K562 (cell line): ENCODE measurements at regions not wholly inside any gene's neighbourhood (a gene's known extent, or its start where the extent isn't known, plus 50 kb on each side); places are given as distances from the start of the nearest gene placed in this dataset.

Experiments
- ATAC-seq: fragments of 200-7000 bp; cut with Tn5 transposase; 3 replicates; pipeline ENCODE4 v1.9.1; 2020; ENCODE audit warnings: moderate library complexity
- BruUV-seq: library from RNA; stranded (reverse); fragments of 400-500 nt; replicated peaks from 2 replicates; lab custom pipeline; 2021; lab: Mats Ljungman, UMichigan
- CTCF ChIA-PET: fragments of 300-600 bp; formaldehyde crosslinking; extraction: SDS; loops from one replicate; lab custom pipeline; 2021; ENCODE audit warnings: low intra/inter-chr PET ratio; lab: Yijun Ruan, JAX
- POLR2A ChIA-PET: fragments of 300-600, 350-650 bp; sonication (Branson Sonifier 250); formaldehyde crosslinking; extraction: SDS; loops from one replicate; lab custom pipeline; 2021; ENCODE audit warnings: antibody characterized with exemption, inconsistent platforms; lab: Yijun Ruan, JAX
- DNase-seq, 4 experiments: peaks; one replicate each; pipeline versions ENCODE4 v3.0.0 to v3.0.0-alpha.2; 2011 to 2018; ENCODE audit warnings: low spot score in 3 of 4, mixed read lengths in 3 of 4; ENCODE audit errors: extremely low read depth in 1 of 4
- FAIRE-seq: peaks from 2 replicates; lab custom pipeline; 2011; peaks lifted over from hg19 to GRCh38; lab: Jason Lieb, UNC
- H2AFZ ChIP-seq: 2 replicates; pipeline ENCODE4 v1.6.0; 2011; ENCODE audit warnings: low read depth, low read length, control low read depth, inconsistent platforms
- H3K27ac ChIP-seq: fragments of 200-600 bp; 3 replicates; pipeline ENCODE4 v1.8.0; 2011; ENCODE audit warnings: low read depth, mild to moderate bottlenecking, control low read depth, inconsistent platforms, low read length, moderate library complexity, mixed read lengths; ENCODE audit errors: extremely low read depth
- H3K27me3 ChIP-seq, 2 experiments: fragments of 300-600 bp in 1 of 2; 2 replicates in 1 of 2; 3 replicates in 1 of 2; pipeline versions ENCODE4 v1.6.0 to v1.8.0; 2011; ENCODE audit warnings: inconsistent platforms in 2 of 2, low read length in 2 of 2, mild to moderate bottlenecking in 1 of 2, mixed read lengths in 1 of 2, moderate library complexity in 1 of 2; ENCODE audit not compliant: control insufficient read depth in 2 of 2, insufficient read depth in 2 of 2
- H3K36me3 ChIP-seq: fragments of 300-600 bp; 3 replicates; pipeline ENCODE4 v1.8.0; 2011; ENCODE audit warnings: mild to moderate bottlenecking, low read length, inconsistent platforms; ENCODE audit not compliant: control insufficient read depth, insufficient read depth
- H3K4me1 ChIP-seq, 2 experiments: fragments of 200-600 bp in 1 of 2; replicated peaks in 1 of 2; 2 replicates in 1 of 2; 3 replicates in 1 of 2; pipeline versions ENCODE4 v1.5.1 to v1.8.0; 2011; ENCODE audit warnings: inconsistent platforms in 2 of 2, low read length in 2 of 2, mild to moderate bottlenecking in 1 of 2, mixed read lengths in 1 of 2, moderate library complexity in 1 of 2; ENCODE audit not compliant: control insufficient read depth in 2 of 2, insufficient read depth in 2 of 2
- H3K4me2 ChIP-seq: 2 replicates; pipeline ENCODE4 v1.6.1; 2011; ENCODE audit warnings: low read length, control low read depth, inconsistent platforms, mixed read lengths; ENCODE audit not compliant: insufficient read depth
- H3K4me3 ChIP-seq: fragments of 200-600 bp; sonication (generic), shearing (Covaris generic); 2 replicates; pipeline ENCODE4 v1.5.1; 2016; ENCODE audit warnings: control low read depth, inconsistent platforms
- H3K79me2 ChIP-seq: fragments of 200-600 bp; 3 replicates; pipeline ENCODE4 v1.8.0; 2011; ENCODE audit warnings: low read length, inconsistent platforms; ENCODE audit not compliant: control insufficient read depth, insufficient read depth
- H3K9ac ChIP-seq, 2 experiments: 2 replicates each; pipeline versions ENCODE4 v1.6.0 to v1.6.1; 2011; ENCODE audit warnings: low read depth in 2 of 2, low read length in 2 of 2, control low read depth in 1 of 2, inconsistent platforms in 1 of 2, mild to moderate bottlenecking in 1 of 2, mixed read lengths in 1 of 2; ENCODE audit not compliant: insufficient read depth in 1 of 2
- H3K9me1 ChIP-seq: one replicate; pipeline ENCODE4 v1.6.0; 2011; ENCODE audit warnings: inconsistent platforms, mild to moderate bottlenecking, low read length, moderate library complexity; ENCODE audit not compliant: control insufficient read depth, insufficient read depth
- H3K9me3 ChIP-seq: replicated peaks from 2 replicates; pipeline ENCODE4 v1.5.1; 2011; ENCODE audit warnings: low read depth, low read length, inconsistent platforms; ENCODE audit not compliant: control insufficient read depth, insufficient read depth
- H4K20me1 ChIP-seq: replicated peaks from 2 replicates; pipeline ENCODE4 v1.6.1; 2011; ENCODE audit warnings: low read length, inconsistent platforms, mixed read lengths; ENCODE audit not compliant: control insufficient read depth, insufficient read depth
- HLTF ChIP-seq: fragments of 450-650 bp; IDR thresholded peaks from 2 replicates; pipeline ENCODE4 v1.6.1; 2016
- HNRNPL ChIP-seq: fragments of 200-400 bp; formaldehyde crosslinking; IDR thresholded peaks from 2 replicates; pipeline ENCODE4 v1.6.1; 2017; ENCODE audit warnings: low read depth, mild to moderate bottlenecking, low read length
- KLF6 ChIP-seq: fragments of 250-450 bp; sonication (Bioruptor Pico); IDR thresholded peaks from 2 replicates; pipeline ENCODE4 v1.4.0; 2020; ENCODE audit warnings: mild to moderate bottlenecking, moderate library complexity, borderline replicate concordance
- L3MBTL2 ChIP-seq: fragments of 450-650 bp; IDR thresholded peaks from 2 replicates; pipeline ENCODE4 v1.6.1; 2016; ENCODE audit warnings: mild to moderate bottlenecking, moderate library complexity
- MTF1 ChIP-seq: fragments of 250-450 bp; sonication (Bioruptor Pico); IDR thresholded peaks from 2 replicates; pipeline ENCODE4 v1.9.0; 2021; ENCODE audit warnings: moderate library complexity, mild to moderate bottlenecking, inconsistent platforms, borderline replicate concordance
- MYNN ChIP-seq, 2 experiments: sonication (generic); formaldehyde crosslinking in 1 of 2; IDR thresholded peaks; 2 replicates each; pipeline versions ENCODE4 v1.5.0 to v1.6.1; 2016 to 2020; ENCODE audit warnings: antibody characterized with exemption in 1 of 2, missing genetic modification reagents in 1 of 2
- NBN ChIP-seq: fragments of 450-650 bp; IDR thresholded peaks from 2 replicates; pipeline ENCODE4 v1.6.1; 2016; ENCODE audit warnings: low read depth, mild to moderate bottlenecking
- NRF1 ChIP-seq, 2 experiments: fragments of 450-650 bp; IDR thresholded peaks in 1 of 2; conservative IDR thresholded peaks in 1 of 2; 2 replicates each; pipeline ENCODE4 v1.6.1; 2014; ENCODE audit warnings: mild to moderate bottlenecking in 2 of 2
- SMARCA4 ChIP-seq: fragments of 450-650 bp; IDR thresholded peaks from 2 replicates; pipeline ENCODE4 v1.6.1; 2016
- TSC22D4 ChIP-seq: fragments of 450-650 bp; IDR thresholded peaks from 2 replicates; pipeline ENCODE4 v1.6.1; 2016; ENCODE audit warnings: missing genetic modification characterization, missing biosample characterization, control low read depth
- WGBS: fragments of 100-300 bp; shearing (Covaris generic); methylation state at CpG from one replicate; pipeline ENCODE4 v1.1.6; 2016; ENCODE audit warnings: low coverage, mixed read lengths; ENCODE audit not compliant: insufficient coverage; ENCODE audit errors: missing lambda C conversion rate; 5-methylcytosine and 5-hydroxymethylcytosine counted together
- in situ Hi-C: fragments of 300-500 bp; cut with MboI; formaldehyde crosslinking; loops from 4 replicates; pipeline ENCODE4 v1.15.0; 2018; ENCODE audit warnings: inconsistent platforms, mixed read lengths
- intact Hi-C: fragments of 100-400 bp; cut with micrococcal nuclease; formaldehyde crosslinking; loops from 2 replicates; pipeline ENCODE4 v1.14.2; 2022
- TF ChIP-seq, protein P1 (sequence below): fragments of 250-450 bp; sonication (Bioruptor Pico); IDR thresholded peaks from 2 replicates; pipeline ENCODE4 v1.5.0; 2021; ENCODE audit warnings: mild to moderate bottlenecking, moderate library complexity

DNA sequence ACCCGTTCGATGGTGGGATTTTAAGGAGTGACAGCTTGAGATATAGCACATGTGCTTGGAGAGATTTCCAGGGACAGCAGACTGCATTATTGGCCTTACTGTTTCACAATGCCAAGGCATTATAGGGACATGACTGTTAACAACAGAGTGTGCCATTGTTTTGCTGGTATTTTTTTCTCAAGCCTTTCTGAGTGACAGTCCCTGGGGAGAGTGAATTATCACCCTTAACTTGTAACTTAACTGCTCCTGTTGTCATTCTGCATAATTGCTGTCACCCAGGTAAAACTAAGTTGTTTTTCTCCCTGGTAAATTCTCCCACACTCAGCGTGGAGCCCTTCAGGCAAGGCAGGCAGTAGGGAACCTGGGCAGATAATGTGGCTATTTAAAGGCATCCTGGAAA is 989.2 kb upstream of the LCORL start:
- no TSS peak for BruUV-seq
- no peaks in the 10 kb centered on the region for H4K20me1 ChIP-seq
- TF ChIP-seq MTF1, result no peak
- no peak for TF ChIP-seq L3MBTL2
- TF ChIP-seq HNRNPL, result no peak
- TF ChIP-seq HLTF, result no peak
- TF ChIP-seq TSC22D4 (tag), result no peak
- no peak for TF ChIP-seq NRF1 (conservative IDR thresholded peaks at IDR 0.05 in 1 of 2, IDR thresholded peaks at IDR 0.05 in 1 of 2)
- TF ChIP-seq, protein P1, sequence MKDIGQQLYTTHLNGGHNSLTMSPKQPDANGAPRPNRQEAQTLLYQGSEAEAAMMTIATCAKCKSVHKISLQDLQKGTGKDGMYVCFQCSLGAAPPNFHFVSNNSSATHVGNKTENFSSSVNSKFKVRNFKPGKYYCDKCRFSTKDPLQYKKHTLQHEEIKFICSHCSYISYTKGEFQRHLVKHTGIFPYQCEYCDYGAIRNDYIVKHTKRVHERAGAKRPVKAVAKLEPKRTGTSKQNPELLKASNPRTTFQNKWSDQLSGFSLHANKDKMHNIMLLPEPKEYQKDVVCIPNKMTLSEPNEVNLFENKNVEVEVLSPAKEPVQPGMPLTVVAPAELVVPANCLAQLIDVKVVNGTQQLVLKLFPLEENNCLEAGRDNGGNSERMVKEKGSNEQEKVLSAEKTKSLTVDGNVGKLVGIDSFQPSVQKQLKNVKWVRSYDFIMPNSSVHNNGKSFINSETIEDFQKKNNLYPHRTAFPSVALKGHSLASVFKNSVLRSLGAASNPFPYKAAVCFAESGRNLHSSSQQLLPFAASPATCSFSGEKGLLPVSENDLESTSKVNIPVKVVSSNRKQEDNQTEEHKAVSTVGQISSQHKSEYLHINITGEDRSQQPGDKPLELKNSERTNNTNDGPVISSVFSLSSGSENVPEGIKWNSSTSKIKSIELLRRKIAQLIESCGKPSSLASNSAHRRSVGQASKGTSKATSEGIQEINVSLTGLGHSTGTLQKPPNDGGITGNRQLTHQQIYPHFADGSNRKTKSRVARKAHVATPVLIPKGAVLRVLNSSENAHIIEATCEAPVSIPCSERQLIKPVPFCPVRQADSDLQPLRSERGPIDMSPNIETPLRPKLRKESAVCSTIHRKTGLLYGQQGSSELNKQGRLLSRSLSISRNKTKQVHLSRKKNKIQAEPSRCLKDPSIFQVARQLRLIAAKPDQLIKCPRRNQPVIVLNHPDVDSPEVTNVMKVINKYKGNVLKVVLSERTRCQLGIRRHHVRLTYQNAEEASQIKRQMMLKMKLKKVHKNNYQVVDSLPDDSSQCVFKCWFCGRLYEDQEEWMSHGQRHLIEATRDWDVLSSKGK (CRISPR knock-in tag), result no peak
- TF ChIP-seq NBN, result no peak
- TF ChIP-seq SMARCA4, result no peak
- TF ChIP-seq MYNN (IDR thresholded peaks at IDR 0.05), result no peak
- TF ChIP-seq MYNN (CRISPR knock-in tag; IDR thresholded peaks at IDR 0.05), result no peak
- TF ChIP-seq KLF6 (CRISPR knock-in tag), result no peak
- no peaks in the 10 kb centered on the region for H3K9me1 ChIP-seq
- H3K4me1 ChIP-seq, result no peaks in the 10 kb centered on the region
- no peak overlapping the region for H3K4me3 ChIP-seq
- intact Hi-C loops (no loop called here), in situ Hi-C loops (no loop called here)
- DNase-seq, result no peak
- ChIA-PET CTCF (no interaction called here), POLR2A (no interaction called here)
- 2% methylated on average over 3 of the region's 3 CpGs for WGBS
- no peaks in the 10 kb centered on the region for H3K9me3 ChIP-seq
- no peak for ATAC-seq
- H3K36me3 ChIP-seq, result no peaks in the 10 kb centered on the region
- no peak for FAIRE-seq
- no peak overlapping the region for H2AFZ ChIP-seq
- no peak overlapping the region for H3K27ac ChIP-seq
- no peak overlapping the region for H3K9ac ChIP-seq
- no peaks in the 10 kb centered on the region for H3K27me3 ChIP-seq
- no peak overlapping the region for H3K4me2 ChIP-seq
- no peaks in the 10 kb centered on the region for H3K79me2 ChIP-seq
